ENCODE measurements at regions not wholly inside any gene's neighbourhood (a gene's known extent, or its start where the extent isn't known, plus 50 kb on each side); places are given as distances from the start of the nearest gene placed in this dataset.

GRCh38 chr16:85395913-85396878 lies 216.9 kb upstream of the GSE1 start:
- peaks cover 6% of the 10 kb centered on the region; the same call in 1 of the 2 replicates for H4K20me1 ChIP-seq (ENCODE audit: insufficient read depth, low read length)
- H2AFZ ChIP-seq (ENCODE audit: low read length), result no peak overlapping the region
- no peaks in the 10 kb centered on the region for H3K79me2 ChIP-seq (ENCODE audit: insufficient read depth, low read length)
- peak; percentile 5; the same call in 1 of the 3 replicates for ATAC-seq
- peaks cover 54% of the 10 kb centered on the region for H3K4me1 ChIP-seq (ENCODE audit: insufficient read depth, low read length)
- 46% methylated on average over 20 of the region's 24 CpGs for WGBS (ENCODE audit: low lambda C conversion rate)
- TF ChIP-seq CENPBD1 (CRISPR knock-in tag; IDR thresholded peaks at IDR 0.05; ENCODE audit: borderline replicate concordance, low read depth), result no peak
- TF ChIP-seq ZBTB7A (CRISPR knock-in tag; IDR thresholded peaks at IDR 0.05), result 0 out of 2 replicates have a peak, but pooled peaks have one; percentile 24
- POLR2A ChIA-PET, result no interaction called here
- no peak overlapping the region for H3K9ac ChIP-seq (ENCODE audit: insufficient read depth, low read depth, low read length)
- no peak overlapping the region for H3K27ac ChIP-seq (ENCODE audit: extremely low read length, insufficient read depth, low read length)
- peaks cover 12 to 30% of the 10 kb centered on the region in 2 experiments; a peak in 4 of 5 replicates for H3K27me3 ChIP-seq (ENCODE audit: control insufficient read depth in 1 of 2, insufficient read depth in 2 of 2, low read length in 2 of 2)
- no peak for FAIRE-seq
- no peak for DNase-seq (ENCODE audit: low spot score)
- H3K4me3 ChIP-seq (replicated peaks in 1 of 3; ENCODE audit: insufficient read depth in 1 of 3, low read depth in 2 of 3, low read length in 3 of 3), result no peak overlapping the region
- intact Hi-C loops (cut with micrococcal nuclease; ENCODE audit: unreplicated experiment) (loop anchor here (10.0 kb wide), 2 partner anchors 219 to 319 kb away; partner anchors contain the start of gene GSE1), in situ Hi-C loops (cut with HindIII; ENCODE audit: extremely low pct_ligation_motif_present, low pct_unique_long_range_greater_than_20kb) (no loop called here)
- no peaks in the 10 kb centered on the region for H3K36me3 ChIP-seq (replicated peaks in 1 of 2; ENCODE audit: control insufficient read depth in 1 of 2, insufficient read depth in 2 of 2, low read length in 2 of 2)
- H3K4me2 ChIP-seq (ENCODE audit: low read depth, low read length), result no peak overlapping the region
- BruUV-seq (replicated peaks), result no TSS peak
- H3K9me3 ChIP-seq (ENCODE audit: low read length), result no peaks in the 10 kb centered on the region
- CTCF ChIA-PET (ENCODE audit: low intra/inter-chr PET ratio, low total read pairs), result no interaction called here

DNA sequence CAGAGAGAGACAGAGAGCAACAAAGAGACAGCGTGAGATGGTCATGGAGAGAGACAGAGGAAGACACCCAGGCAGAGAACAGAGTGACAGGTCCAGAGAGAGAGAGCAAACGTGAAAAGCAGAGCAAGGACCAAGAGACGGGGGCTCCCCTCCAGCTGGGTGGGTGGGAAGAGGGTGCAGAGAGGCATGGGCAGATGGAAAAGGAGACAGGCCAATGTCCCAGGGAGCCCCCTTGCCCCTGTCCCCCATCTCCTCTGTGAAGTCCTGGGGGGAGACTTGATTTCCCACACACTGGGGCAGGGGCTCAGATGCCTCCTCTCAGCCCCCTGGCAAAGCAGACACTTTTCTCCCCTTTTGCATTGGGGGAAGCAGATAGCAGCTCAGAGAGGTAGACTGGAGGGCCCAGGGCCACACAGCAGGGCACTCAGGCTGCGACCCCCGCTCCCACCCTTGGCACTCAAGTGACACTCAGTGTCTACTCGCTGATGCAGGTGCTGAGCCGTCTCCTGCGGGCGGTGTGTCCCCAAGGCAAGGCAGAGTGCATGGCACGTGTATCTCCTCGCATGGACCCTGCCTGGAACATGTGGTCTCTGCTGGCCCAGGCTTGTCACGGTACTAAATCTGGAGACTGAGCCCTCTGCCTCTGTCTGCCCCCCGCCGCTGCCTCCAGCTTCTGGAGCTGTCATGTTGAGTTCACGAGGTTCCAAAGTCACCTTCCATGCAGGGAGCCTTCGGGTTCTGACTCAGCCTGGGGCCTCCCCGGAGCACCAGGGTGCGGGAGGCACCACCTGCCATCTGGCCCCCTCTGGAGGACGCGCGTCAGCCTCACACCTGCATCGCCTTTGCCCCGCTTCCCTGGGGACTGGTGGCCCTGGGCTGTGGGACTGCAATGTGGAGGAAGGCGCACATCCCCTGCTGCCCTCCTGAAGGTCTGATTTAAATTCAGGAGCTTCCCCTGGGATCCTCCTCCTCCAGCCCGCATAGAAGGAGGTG lies 215.9 kb upstream of the GSE1 start:
- POLR2A ChIA-PET, result no interaction called here
- H3K79me2 ChIP-seq (ENCODE audit: insufficient read depth, low read length), result no peaks in the 10 kb centered on the region
- H3K4me3 ChIP-seq (replicated peaks in 1 of 3; ENCODE audit: insufficient read depth in 1 of 3, low read depth in 2 of 3, low read length in 3 of 3), result no peak overlapping the region; a peak in 1 of 6 replicates
- no peaks in the 10 kb centered on the region for H3K36me3 ChIP-seq (replicated peaks in 1 of 2; ENCODE audit: control insufficient read depth in 1 of 2, insufficient read depth in 2 of 2, low read length in 2 of 2)
- peak; percentile 49 for DNase-seq (ENCODE audit: low spot score)
- CTCF ChIA-PET (ENCODE audit: low intra/inter-chr PET ratio, low total read pairs), result interaction anchor here (1.1 kb wide), 1 partner anchor 122 kb away, joined by 4 read pairs; no protein-coding TSS in a partner anchor
- in situ Hi-C loops (cut with HindIII; ENCODE audit: extremely low pct_ligation_motif_present, low pct_unique_long_range_greater_than_20kb) (no loop called here), intact Hi-C loops (cut with micrococcal nuclease; ENCODE audit: unreplicated experiment) (loop anchor here (10.0 kb wide), 2 partner anchors 218 to 318 kb away; partner anchors contain the start of gene GSE1)
- peaks cover 47% of the 10 kb centered on the region for H3K4me1 ChIP-seq (ENCODE audit: insufficient read depth, low read length)
- H3K4me2 ChIP-seq (ENCODE audit: low read depth, low read length), result no peak overlapping the region
- ATAC-seq, result peak; percentile 74
- no peak overlapping the region for H3K27ac ChIP-seq (ENCODE audit: extremely low read length, insufficient read depth, low read length)
- no peaks in the 10 kb centered on the region for H3K9me3 ChIP-seq (ENCODE audit: low read length)
- H4K20me1 ChIP-seq (ENCODE audit: insufficient read depth, low read length), result peaks cover 4% of the 10 kb centered on the region; the same call in 1 of the 2 replicates
- 35% methylated on average over 6 of the region's 25 CpGs for WGBS (ENCODE audit: low lambda C conversion rate)
- FAIRE-seq, result peak; percentile 63
- H3K9ac ChIP-seq (ENCODE audit: insufficient read depth, low read depth, low read length), result no peak overlapping the region
- peaks cover 12 to 30% of the 10 kb centered on the region in 2 experiments; a peak in 4 of 5 replicates for H3K27me3 ChIP-seq (ENCODE audit: control insufficient read depth in 1 of 2, insufficient read depth in 2 of 2, low read length in 2 of 2)
- H2AFZ ChIP-seq (ENCODE audit: low read length), result no peak overlapping the region
- BruUV-seq (replicated peaks), result no TSS peak
- TF ChIP-seq HOXA3 (CRISPR knock-in tag; IDR thresholded peaks at IDR 0.05), result peak; percentile 39; the same call in 1 of the 2 replicates
- no peak for TF ChIP-seq ZFP1 (CRISPR knock-in tag; IDR thresholded peaks at IDR 0.05)
- peak; percentile 46; the same call in 1 of the 2 replicates for TF ChIP-seq GABPB1 (CRISPR knock-in tag; IDR thresholded peaks at IDR 0.05)
- TF ChIP-seq ATF7 (IDR thresholded peaks at IDR 0.05), result no peak
- TF ChIP-seq ATF7 (CRISPR knock-in tag; IDR thresholded peaks at IDR 0.05), result no peak
- TF ChIP-seq, protein P1, sequence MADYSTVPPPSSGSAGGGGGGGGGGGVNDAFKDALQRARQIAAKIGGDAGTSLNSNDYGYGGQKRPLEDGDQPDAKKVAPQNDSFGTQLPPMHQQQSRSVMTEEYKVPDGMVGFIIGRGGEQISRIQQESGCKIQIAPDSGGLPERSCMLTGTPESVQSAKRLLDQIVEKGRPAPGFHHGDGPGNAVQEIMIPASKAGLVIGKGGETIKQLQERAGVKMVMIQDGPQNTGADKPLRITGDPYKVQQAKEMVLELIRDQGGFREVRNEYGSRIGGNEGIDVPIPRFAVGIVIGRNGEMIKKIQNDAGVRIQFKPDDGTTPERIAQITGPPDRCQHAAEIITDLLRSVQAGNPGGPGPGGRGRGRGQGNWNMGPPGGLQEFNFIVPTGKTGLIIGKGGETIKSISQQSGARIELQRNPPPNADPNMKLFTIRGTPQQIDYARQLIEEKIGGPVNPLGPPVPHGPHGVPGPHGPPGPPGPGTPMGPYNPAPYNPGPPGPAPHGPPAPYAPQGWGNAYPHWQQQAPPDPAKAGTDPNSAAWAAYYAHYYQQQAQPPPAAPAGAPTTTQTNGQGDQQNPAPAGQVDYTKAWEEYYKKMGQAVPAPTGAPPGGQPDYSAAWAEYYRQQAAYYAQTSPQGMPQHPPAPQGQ (CRISPR knock-in tag; IDR thresholded peaks at IDR 0.05; ENCODE audit: borderline replicate concordance), result no peak
- no peak for TF ChIP-seq ETV5 (CRISPR knock-in tag; IDR thresholded peaks at IDR 0.05; ENCODE audit: borderline replicate concordance)
- no peak for TF ChIP-seq TAF15 (IDR thresholded peaks at IDR 0.05; ENCODE audit: low read depth, low read length, poor library complexity, severe bottlenecking)
- TF ChIP-seq U2AF2 (IDR thresholded peaks at IDR 0.05; ENCODE audit: low read depth, low read length), result no peak
- no peak for TF ChIP-seq ZNF331 (CRISPR knock-in tag; IDR thresholded peaks at IDR 0.05)
- no peak for TF ChIP-seq FOXC1 (CRISPR knock-in tag; IDR thresholded peaks at IDR 0.05; ENCODE audit: borderline replicate concordance)
